Ascending aorta (tissue), 2 donors: ENCODE measurements at regions not wholly inside any gene's neighbourhood (a gene's known extent, or its start where the extent isn't known, plus 50 kb on each side); places are given as distances from the start of the nearest gene placed in this dataset.
"Not testable (repeated sequence)": the region's sequence is repeated elsewhere in the genome, so short reads cannot be mapped to it uniquely, and the experiment has no call there.

Experiments
- DNase-seq, 2 donors: peaks; one replicate each; pipeline ENCODE4 v3.0.0-alpha.2; 2019; ENCODE audit warnings: low spot score in 2 of 2
- H3K27ac ChIP-seq, 2 donors: fragments of 200-600 bp; sonication (generic); one replicate each; pipeline ENCODE4 v1.5.1; 2016 to 2017; ENCODE audit warnings: mild to moderate bottlenecking in 1 of 2
- H3K27me3 ChIP-seq: fragments of 200-600 bp; sonication (generic); one replicate; pipeline ENCODE4 v1.5.1; 2017
- H3K36me3 ChIP-seq, 2 donors: fragments of 200-600 bp; sonication (generic); one replicate each; pipeline ENCODE4 v1.5.1; 2016
- H3K4me1 ChIP-seq, 2 donors: fragments of 200-600 bp; sonication (generic); one replicate each; pipeline ENCODE4 v1.5.1; 2016 to 2017; ENCODE audit warnings: mild to moderate bottlenecking in 1 of 2
- H3K4me3 ChIP-seq, 2 donors: fragments of 200-600 bp; sonication (generic); one replicate each; pipeline ENCODE4 v1.5.1; 2016 to 2017; ENCODE audit warnings: mild to moderate bottlenecking in 1 of 2
- H3K9me3 ChIP-seq, 2 donors: fragments of 200-600 bp; sonication (generic); one replicate each; pipeline ENCODE4 v1.5.1; 2016
- intact Hi-C: fragments of 100-400 bp; cut with DNase I; formaldehyde crosslinking; loops from one replicate; pipeline ENCODE4 v1.15.1; 2023
- TF ChIP-seq, protein P1 (sequence below), 3 experiments: fragments of 200-600 bp in 2 of 3; fragments of 450-650 bp in 1 of 3; sonication (generic) in 2 of 3; IDR thresholded peaks; one replicate each; pipeline ENCODE4 v1.5.1; 2016 to 2019; ENCODE audit warnings: antibody characterized with exemption in 3 of 3, mild to moderate bottlenecking in 1 of 3, moderate library complexity in 1 of 3

GRCh38 chr13:40363653-40364052, 302.8 kb downstream of the FOXO1 start:
- TF ChIP-seq, protein P1, sequence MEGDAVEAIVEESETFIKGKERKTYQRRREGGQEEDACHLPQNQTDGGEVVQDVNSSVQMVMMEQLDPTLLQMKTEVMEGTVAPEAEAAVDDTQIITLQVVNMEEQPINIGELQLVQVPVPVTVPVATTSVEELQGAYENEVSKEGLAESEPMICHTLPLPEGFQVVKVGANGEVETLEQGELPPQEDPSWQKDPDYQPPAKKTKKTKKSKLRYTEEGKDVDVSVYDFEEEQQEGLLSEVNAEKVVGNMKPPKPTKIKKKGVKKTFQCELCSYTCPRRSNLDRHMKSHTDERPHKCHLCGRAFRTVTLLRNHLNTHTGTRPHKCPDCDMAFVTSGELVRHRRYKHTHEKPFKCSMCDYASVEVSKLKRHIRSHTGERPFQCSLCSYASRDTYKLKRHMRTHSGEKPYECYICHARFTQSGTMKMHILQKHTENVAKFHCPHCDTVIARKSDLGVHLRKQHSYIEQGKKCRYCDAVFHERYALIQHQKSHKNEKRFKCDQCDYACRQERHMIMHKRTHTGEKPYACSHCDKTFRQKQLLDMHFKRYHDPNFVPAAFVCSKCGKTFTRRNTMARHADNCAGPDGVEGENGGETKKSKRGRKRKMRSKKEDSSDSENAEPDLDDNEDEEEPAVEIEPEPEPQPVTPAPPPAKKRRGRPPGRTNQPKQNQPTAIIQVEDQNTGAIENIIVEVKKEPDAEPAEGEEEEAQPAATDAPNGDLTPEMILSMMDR (IDR thresholded peaks at IDR 0.05), result no peak

GRCh38 chr13:40366119-40366518, 300.3 kb downstream of the FOXO1 start:
- no peaks in the 10 kb centered on the region for H3K9me3 ChIP-seq
- DNase-seq, result no peak
- intact Hi-C loops, result no loop called here

More at GRCh38 chr13:40363653-40364052, 302.8 kb downstream of the FOXO1 start:
- intact Hi-C loops, result no loop called here
- no peaks in the 10 kb centered on the region for H3K27me3 ChIP-seq
- no peaks in the 10 kb centered on the region for H3K9me3 ChIP-seq
- H3K36me3 ChIP-seq, result no peaks in the 10 kb centered on the region
- H3K4me1 ChIP-seq, result no peaks in the 10 kb centered on the region
- H3K27ac ChIP-seq, result no peak overlapping the region
- DNase-seq, result no peak
- H3K4me3 ChIP-seq, result no peak overlapping the region

GRCh38 chr13:40368127-40368891, 298.1 kb downstream of the FOXO1 start:
- Histone ChIP-seq H3K4me3 (no peak overlapping the region), H3K27ac (no peak overlapping the region), H3K4me1 (no peaks in the 10 kb centered on the region), H3K27me3 (no peaks in the 10 kb centered on the region), H3K9me3 (no peaks in the 10 kb centered on the region), H3K36me3 (no peaks in the 10 kb centered on the region)
- TF ChIP-seq, protein P1 (IDR thresholded peaks at IDR 0.05), result no peak
- intact Hi-C loops, result no loop called here
- DNase-seq, result no peak

More at GRCh38 chr13:40366119-40366518, 300.3 kb downstream of the FOXO1 start:
- no peaks in the 10 kb centered on the region for H3K27me3 ChIP-seq
- H3K36me3 ChIP-seq, result no peaks in the 10 kb centered on the region
- TF ChIP-seq, protein P1 (IDR thresholded peaks at IDR 0.05), result no peak
- H3K4me3 ChIP-seq, result no peak overlapping the region
- no peak overlapping the region for H3K27ac ChIP-seq
- no peaks in the 10 kb centered on the region for H3K4me1 ChIP-seq

- intact Hi-C loops, result no loop called here
- TF ChIP-seq, protein P1 (IDR thresholded peaks at IDR 0.05), result no peak
- H3K4me3 ChIP-seq, result no peak overlapping the region
- no peaks in the 10 kb centered on the region for H3K9me3 ChIP-seq
- H3K27ac ChIP-seq, result no peak overlapping the region
- no peak for DNase-seq
- no peaks in the 10 kb centered on the region for H3K27me3 ChIP-seq
- no peaks in the 10 kb centered on the region for H3K36me3 ChIP-seq
- H3K4me1 ChIP-seq, result no peaks in the 10 kb centered on the region
These were observed 295.8 kb downstream of the FOXO1 start for GRCh38 chr13:40370661-40371060.

- no peaks in the 10 kb centered on the region for H3K9me3 ChIP-seq
- H3K36me3 ChIP-seq, result no peaks in the 10 kb centered on the region
- H3K27me3 ChIP-seq, result no peaks in the 10 kb centered on the region
- no peaks in the 10 kb centered on the region for H3K4me1 ChIP-seq
- H3K27ac ChIP-seq, result no peak overlapping the region
- H3K4me3 ChIP-seq, result no peak overlapping the region
- intact Hi-C loops, result no loop called here
- TF ChIP-seq, protein P1 (IDR thresholded peaks at IDR 0.05), result no peak
- DNase-seq, result no peak
These were observed 294.8 kb downstream of the FOXO1 start for GRCh38 chr13:40371531-40372125.

GRCh38 chr13:40373608-40374007, 292.8 kb downstream of the FOXO1 start:
- H3K4me3 ChIP-seq, intact Hi-C loops, H3K9me3 ChIP-seq, H3K4me1 ChIP-seq, H3K27me3 ChIP-seq, H3K36me3 ChIP-seq, DNase-seq, H3K27ac ChIP-seq: not testable (repeated sequence)
